GM12891 (cell line): ENCODE measurements at regions not wholly inside any gene's neighbourhood (a gene's known extent, or its start where the extent isn't known, plus 50 kb on each side); places are given as distances from the start of the nearest gene placed in this dataset.

ENCODE experiments used
- DNase-seq: peaks from one replicate; pipeline ENCODE4 v3.0.0; 2011; ENCODE audit warnings: low spot score; ENCODE audit not compliant: insufficient read length
- FAIRE-seq: peaks from 2 replicates; lab custom pipeline; 2011; peaks lifted over from hg19 to GRCh38; lab: Jason Lieb, UNC
- PAX5 ChIP-seq: IDR thresholded peaks from 2 replicates; pipeline ENCODE4 v1.6.1; 2011; ENCODE audit warnings: low read length, moderate library complexity, mild to moderate bottlenecking; ENCODE audit not compliant: insufficient read depth, severe bottlenecking
- POLR2A ChIP-seq: IDR thresholded peaks from 2 replicates; pipeline ENCODE4 v1.6.1; 2011; ENCODE audit warnings: low read depth, low read length, control low read depth
- POLR2AphosphoS5 ChIP-seq: IDR thresholded peaks from 2 replicates; pipeline ENCODE4 v1.6.1; 2011; ENCODE audit warnings: low read depth, low read length, control low read depth
- POU2F2 ChIP-seq: IDR thresholded peaks from 2 replicates; pipeline ENCODE4 v1.6.1; 2011; ENCODE audit warnings: low read depth, mild to moderate bottlenecking, control low read depth, low read length, moderate library complexity
- SPI1 ChIP-seq: IDR thresholded peaks from 2 replicates; pipeline ENCODE4 v1.6.1; 2011; ENCODE audit warnings: low read depth, low read length, control low read depth
- TAF1 ChIP-seq: IDR thresholded peaks from 2 replicates; pipeline ENCODE4 v1.6.1; 2011; ENCODE audit warnings: low read depth, low read length, control low read depth

DNA sequence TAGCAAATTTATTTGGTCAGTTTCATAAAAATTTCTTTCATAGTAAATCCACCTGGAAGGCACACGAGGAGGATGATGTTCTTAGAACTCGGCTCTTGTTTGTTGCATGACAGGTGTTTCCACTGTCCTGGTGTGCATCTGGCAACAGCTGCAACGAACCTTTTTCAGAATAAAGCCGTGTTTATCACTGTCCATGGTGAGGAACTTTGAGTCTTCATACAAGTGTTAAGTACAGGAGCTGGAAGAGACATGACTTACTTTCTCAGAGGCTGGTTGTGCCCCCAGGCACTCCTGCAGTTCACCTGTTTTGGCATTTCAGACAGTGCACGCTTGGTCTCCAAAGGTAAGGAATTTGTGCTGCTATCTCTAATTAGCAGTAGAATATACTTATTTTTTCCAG, 97.1 kb downstream of the ADAMTS1 start:
- TF ChIP-seq SPI1 (no peak), PAX5 (no peak), TAF1 (no peak), POU2F2 (no peak), POLR2AphosphoS5 (no peak), POLR2A (no peak)
- FAIRE-seq: no peak
- no peak for DNase-seq

DNA sequence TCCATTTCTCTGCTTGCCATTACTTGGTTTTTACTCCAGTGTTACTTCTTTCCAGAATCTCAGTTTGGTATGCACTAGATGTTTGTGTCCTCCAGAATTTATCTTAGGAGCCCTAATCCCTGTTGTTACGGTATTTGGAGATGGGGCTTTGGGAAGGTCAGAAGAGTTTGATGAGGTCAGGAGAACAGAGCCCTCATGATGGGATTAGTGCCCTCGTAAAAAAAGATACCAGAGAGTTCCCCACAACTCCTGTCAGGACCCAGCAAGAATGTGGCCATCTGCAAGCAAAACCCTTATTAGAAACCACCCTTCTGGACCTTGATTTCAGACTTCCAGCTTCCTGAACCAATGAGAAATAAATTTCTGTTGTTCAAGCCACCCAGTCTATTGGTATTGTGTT, 98.0 kb downstream of the ADAMTS1 start:
- DNase-seq (no peak), FAIRE-seq (no peak)
- TF ChIP-seq SPI1: no peak
- no peak for TF ChIP-seq POLR2AphosphoS5
- no peak for TF ChIP-seq TAF1
- no peak for TF ChIP-seq POLR2A
- no peak for TF ChIP-seq POU2F2
- no peak for TF ChIP-seq PAX5

DNA sequence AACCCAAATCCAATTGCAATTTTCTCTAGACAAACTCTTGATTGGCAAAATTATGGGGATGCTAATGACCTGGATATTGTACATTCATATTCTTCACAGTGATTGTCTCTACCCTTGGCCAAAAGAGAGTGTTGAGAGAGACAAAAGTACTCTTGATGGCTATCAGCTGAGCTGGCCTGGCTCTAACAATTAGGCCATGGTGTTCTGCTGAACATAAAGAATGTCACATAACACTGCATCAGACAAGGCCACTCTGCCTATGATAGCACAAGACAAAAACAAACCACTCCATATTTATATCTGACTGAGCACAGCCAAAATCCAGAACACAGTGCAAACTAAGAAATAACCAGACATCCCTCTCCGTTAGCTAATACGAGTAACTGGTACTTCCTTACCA, 101.7 kb downstream of the ADAMTS1 start:
- DNase-seq (no peak), FAIRE-seq (no peak)
- TF ChIP-seq TAF1 (no peak), POLR2AphosphoS5 (no peak), POLR2A (no peak), POU2F2 (no peak), PAX5 (no peak), SPI1 (no peak)

DNA sequence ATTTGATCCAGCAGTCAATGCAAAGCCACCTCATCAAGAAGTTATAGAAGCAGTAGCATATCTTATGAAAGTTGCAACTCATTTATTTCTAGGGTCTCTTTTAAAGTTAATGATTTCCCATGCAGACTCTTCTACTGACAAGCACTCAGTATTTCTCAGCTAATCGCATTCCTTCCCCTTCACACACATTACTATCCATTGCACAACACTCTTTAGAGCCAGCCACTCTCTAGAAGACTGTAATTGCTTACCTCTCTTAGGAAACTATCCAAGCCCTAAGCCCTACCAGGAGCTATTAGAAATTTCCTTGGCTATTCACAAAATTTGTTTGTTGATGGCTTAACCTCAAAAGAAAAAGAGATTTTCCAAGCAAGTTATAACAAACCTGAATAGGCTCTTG, 106.0 kb downstream of the ADAMTS1 start:
- FAIRE-seq (no peak), DNase-seq (no peak)
- TF ChIP-seq POLR2AphosphoS5 (no peak), PAX5 (no peak), SPI1 (no peak), POU2F2 (no peak)

DNA sequence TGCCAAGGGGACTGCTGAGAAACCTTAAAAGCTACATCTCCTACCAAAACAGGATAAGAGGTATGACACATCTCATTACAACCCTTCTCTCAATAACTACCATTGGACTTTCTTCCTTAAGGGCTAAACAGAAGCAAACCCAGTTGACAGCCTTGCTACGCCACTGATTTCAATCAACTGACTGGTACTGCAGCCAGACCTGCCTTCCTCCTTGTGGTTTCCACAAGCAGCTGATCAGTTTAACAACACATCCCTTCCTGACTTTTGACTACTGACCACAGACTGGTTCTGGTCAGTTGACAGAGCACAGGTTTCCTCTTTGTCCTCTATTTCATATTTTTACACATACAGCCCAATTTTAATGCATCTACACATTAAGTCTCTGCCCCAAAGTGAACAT, 108.8 kb downstream of the ADAMTS1 start:
- no peak for DNase-seq
- TF ChIP-seq POLR2A (no peak), PAX5 (no peak), POLR2AphosphoS5 (no peak), SPI1 (no peak), POU2F2 (no peak), TAF1 (no peak)

DNA sequence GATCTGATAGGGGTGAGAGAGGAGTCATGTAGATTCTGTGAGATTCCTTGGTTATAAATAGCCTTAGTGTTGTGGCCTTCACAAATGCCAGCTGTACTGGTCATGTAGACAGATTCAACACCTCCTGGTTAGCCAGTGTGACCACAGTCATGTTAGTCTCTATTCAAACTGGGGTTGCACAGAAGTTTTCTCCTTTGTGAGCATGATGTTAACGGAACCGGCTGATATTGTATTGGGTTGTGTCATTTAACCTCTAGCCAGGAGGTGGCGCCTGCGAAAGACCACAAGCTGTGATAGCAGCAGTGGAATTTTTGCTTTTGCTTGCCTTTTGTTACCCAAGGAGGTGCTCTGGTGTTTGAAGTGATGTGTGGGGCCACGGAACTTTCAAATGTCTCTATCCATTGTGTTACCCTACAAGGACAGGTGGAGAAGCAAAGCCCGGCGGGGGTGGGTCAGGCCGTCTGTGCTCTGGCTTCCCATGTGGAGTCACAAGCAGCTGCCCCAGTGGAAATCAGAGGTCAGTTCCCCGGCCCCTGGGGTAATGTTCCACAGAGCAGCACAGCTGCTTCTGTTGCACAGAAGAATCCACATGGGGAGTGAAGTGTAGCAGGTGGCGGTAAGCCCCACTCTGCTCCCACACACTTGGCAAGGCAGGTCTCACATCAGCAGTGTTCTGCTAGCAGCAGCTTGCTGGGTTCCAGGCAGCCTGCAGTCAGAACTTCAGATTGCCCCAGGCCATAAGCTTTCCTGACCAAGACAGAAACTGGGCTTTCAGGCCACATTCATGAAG, 112.6 kb downstream of the ADAMTS1 start:
- DNase-seq: no peak
- TF ChIP-seq TAF1 (no peak), SPI1 (no peak), PAX5 (no peak), POU2F2 (no peak), POLR2A (no peak), POLR2AphosphoS5 (no peak)
- peak; percentile 5 for FAIRE-seq

More for the DNA sequence above, 108.8 kb downstream of the ADAMTS1 start:
- FAIRE-seq: no peak

DNA sequence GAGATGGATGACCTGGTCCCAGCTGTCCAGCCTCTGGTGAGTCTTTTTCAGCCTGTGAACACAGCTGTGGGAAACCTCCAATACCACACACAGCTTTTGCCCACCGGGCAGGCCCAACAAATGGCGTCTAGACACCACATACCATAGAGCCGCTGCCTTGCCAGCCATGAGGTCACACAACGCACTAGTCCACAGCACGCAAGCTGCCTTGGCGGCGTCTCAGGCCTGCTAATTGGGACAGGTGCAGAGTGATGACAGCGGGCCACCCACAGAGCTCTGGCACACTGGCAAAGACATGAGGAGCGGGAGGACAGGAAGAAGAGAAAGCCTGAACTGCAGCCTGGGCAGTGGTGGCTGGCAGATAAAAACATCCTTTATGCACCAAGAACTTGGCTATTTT, 125.5 kb downstream of the ADAMTS1 start:
- no peak for FAIRE-seq
- TF ChIP-seq PAX5 (no peak), TAF1 (no peak), POLR2AphosphoS5 (no peak), POU2F2 (no peak), POLR2A (no peak), SPI1 (no peak)
- no peak for DNase-seq

DNA sequence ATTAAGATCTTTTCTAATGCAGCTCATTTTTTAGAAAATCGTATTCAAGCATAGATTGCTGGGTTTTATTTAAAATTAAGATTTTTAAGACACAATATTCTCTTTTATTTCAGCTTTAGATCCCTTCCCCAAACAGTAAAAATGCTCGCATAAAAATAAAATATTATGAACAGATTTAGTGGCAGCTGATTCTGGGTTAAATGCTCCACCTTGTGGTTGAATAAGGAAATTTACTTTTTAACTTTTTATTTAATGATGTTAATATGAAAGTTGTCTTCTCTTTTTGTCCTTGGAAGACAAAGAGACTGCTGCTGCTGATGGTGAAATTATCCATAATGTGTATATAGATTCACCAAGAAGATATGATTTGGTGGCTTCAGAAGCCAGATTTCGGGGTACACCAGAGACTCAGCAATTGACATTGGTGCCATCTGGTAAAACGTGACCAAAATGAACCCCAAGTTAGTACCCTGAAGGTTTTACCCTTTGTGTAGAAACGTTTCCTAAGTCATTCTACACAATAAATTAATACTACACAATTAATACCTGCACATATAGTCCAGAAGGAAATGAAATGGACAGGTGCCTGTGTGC, 128.0 kb downstream of the ADAMTS1 start:
- no peak for DNase-seq
- FAIRE-seq: no peak

DNA sequence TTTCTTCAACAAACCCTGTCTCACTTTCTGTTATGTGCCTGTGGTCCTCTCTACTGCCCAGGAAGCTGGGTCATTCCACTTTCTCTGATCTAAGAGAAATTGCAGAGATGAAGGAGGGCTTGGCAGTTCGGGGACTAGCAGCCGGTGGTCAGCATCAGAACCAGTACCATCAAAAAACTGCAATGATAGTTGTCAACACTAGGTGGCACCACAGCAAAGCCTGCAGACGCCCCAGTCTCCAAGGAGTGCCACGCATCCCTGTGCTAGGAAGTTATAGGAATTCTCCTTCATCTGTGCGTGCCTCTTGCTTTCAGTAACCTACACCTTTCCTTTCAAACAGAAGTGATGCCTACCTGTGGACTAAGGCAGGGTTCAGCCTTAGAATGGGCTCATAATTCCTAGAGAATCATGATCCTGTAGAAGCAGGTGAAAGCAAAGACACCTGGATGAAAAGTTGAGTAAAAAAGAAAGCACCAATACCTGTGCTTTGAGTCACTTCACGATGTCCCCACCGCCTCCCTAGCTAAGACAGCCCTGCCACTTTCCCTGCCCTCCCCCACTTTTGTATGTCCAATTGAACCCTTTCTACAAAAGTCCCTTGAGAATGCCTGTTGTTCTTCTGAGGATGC, 129.2 kb downstream of the ADAMTS1 start:
- TF ChIP-seq POLR2AphosphoS5 (no peak), POU2F2 (no peak), SPI1 (no peak), POLR2A (no peak), TAF1 (no peak), PAX5 (no peak)
- FAIRE-seq (no peak), DNase-seq (peak; percentile 8)

More for the DNA sequence above, 128.0 kb downstream of the ADAMTS1 start:
- no peak for TF ChIP-seq SPI1
- no peak for TF ChIP-seq POU2F2
- no peak for TF ChIP-seq PAX5
- TF ChIP-seq POLR2A: no peak
- TF ChIP-seq POLR2AphosphoS5: no peak
- no peak for TF ChIP-seq TAF1

DNA sequence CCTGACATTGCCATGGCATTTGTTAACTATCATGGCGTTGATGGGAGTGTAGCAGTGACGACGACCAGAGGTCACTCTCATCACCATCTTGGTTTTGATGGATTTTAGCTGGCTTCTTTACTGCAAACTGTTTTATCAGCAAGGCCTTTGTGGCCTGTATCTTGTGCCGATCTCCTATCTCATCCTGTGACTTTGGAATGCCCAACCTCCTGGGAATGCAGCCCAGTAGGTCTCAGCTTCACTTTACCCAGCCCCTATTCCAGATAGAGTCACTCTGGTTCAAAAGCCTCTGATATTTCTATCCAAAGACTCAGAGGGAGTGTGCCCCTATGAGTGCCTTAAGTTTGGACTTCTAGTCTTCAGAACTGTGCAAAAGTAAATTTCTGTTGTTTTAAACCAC, 130.1 kb downstream of the ADAMTS1 start:
- FAIRE-seq (no peak), DNase-seq (no peak)
- TF ChIP-seq PAX5: no peak
- TF ChIP-seq TAF1: no peak
- TF ChIP-seq SPI1: no peak
- no peak for TF ChIP-seq POLR2A
- no peak for TF ChIP-seq POU2F2
- no peak for TF ChIP-seq POLR2AphosphoS5
